HG03575 (cell line): ENCODE measurements at regions not wholly inside any gene's neighbourhood (a gene's known extent, or its start where the extent isn't known, plus 50 kb on each side); places are given as distances from the start of the nearest gene placed in this dataset.

Experiments
- ATAC-seq: cut with Tn5 transposase; IDR thresholded peaks from one replicate; pipeline ENCODE4 v1.9.1; 2021; ENCODE audit not compliant: unreplicated experiment, insufficient number of reproducible peaks, low FRiP score; ENCODE audit errors: extremely low read depth

- ATAC-seq = no peak
These were observed 370.7 kb upstream of the LRATD1 start for GRCh38 chr2:14261771-14262170.

GRCh38 chr2:14263053-14263452 lies 369.5 kb upstream of the LRATD1 start:
- no peak for ATAC-seq

- no peak for ATAC-seq
These were observed 362.4 kb upstream of the LRATD1 start for GRCh38 chr2:14270036-14270582.

- ATAC-seq = no peak
These were observed 360.0 kb upstream of the LRATD1 start for GRCh38 chr2:14272396-14273075.

GRCh38 chr2:14273650-14274049 lies 358.9 kb upstream of the LRATD1 start:
- ATAC-seq = no peak

GRCh38 chr2:14284244-14284643 lies 348.3 kb upstream of the LRATD1 start:
- no peak for ATAC-seq

- ATAC-seq = no peak
These were observed 346.7 kb upstream of the LRATD1 start for GRCh38 chr2:14285812-14286211.

GRCh38 chr2:14288016-14288415 lies 344.5 kb upstream of the LRATD1 start:
- no peak for ATAC-seq

GRCh38 chr2:14292964-14293363 lies 339.6 kb upstream of the LRATD1 start:
- ATAC-seq = no peak

GRCh38 chr2:14297340-14297739 lies 335.2 kb upstream of the LRATD1 start:
- ATAC-seq = no peak

GRCh38 chr2:14297906-14298305 lies 334.6 kb upstream of the LRATD1 start:
- ATAC-seq = no peak

- no peak for ATAC-seq
These were observed 331.2 kb upstream of the LRATD1 start for GRCh38 chr2:14301331-14301730.

GRCh38 chr2:14303366-14304115 lies 329.0 kb upstream of the LRATD1 start:
- peak; percentile 91 for ATAC-seq

- no peak for ATAC-seq
These were observed 328.2 kb upstream of the LRATD1 start for GRCh38 chr2:14304326-14304725.

GRCh38 chr2:14306268-14306861 lies 326.2 kb upstream of the LRATD1 start:
- ATAC-seq = peak; percentile 37

GRCh38 chr2:14313341-14313740 lies 319.2 kb upstream of the LRATD1 start:
- ATAC-seq = no peak

- no peak for ATAC-seq
These were observed 315.9 kb upstream of the LRATD1 start for GRCh38 chr2:14316594-14316993.

GRCh38 chr2:14321357-14321756 lies 311.2 kb upstream of the LRATD1 start:
- ATAC-seq = no peak

- no peak for ATAC-seq
These were observed 310.2 kb upstream of the LRATD1 start for GRCh38 chr2:14322306-14322705.

- no peak for ATAC-seq
These were observed 308.2 kb upstream of the LRATD1 start for GRCh38 chr2:14324308-14324707.
